Gastrocnemius medialis (tissue), 4 donors: ENCODE measurements at regions not wholly inside any gene's neighbourhood (a gene's known extent, or its start where the extent isn't known, plus 50 kb on each side); places are given as distances from the start of the nearest gene placed in this dataset.

Source experiments
- ATAC-seq, 2 donors: fragments of 150-250 bp; one replicate each; pipeline ENCODE4 v1.9.1; 2016
- DNase-seq, 2 donors: peaks; one replicate each; pipeline ENCODE4 v3.0.0-alpha.2; 2019
- H3K27ac ChIP-seq, 4 donors: fragments of 200-600 bp; sonication (generic); 1 replicate in 1 of 4; 2 replicates in 3 of 4; pipeline ENCODE4 v1.5.1; 2016 to 2018; ENCODE audit warnings: mild to moderate bottlenecking in 2 of 4, moderate library complexity in 1 of 4
- H3K27me3 ChIP-seq, 3 donors: fragments of 200-600 bp; sonication (generic) in 2 of 3; 1 replicate in 1 of 3; 2 replicates in 2 of 3; pipeline versions ENCODE4 v1.5.1 to v1.6.0; 2016 to 2019; ENCODE audit warnings: mild to moderate bottlenecking in 1 of 3, moderate library complexity in 1 of 3
- H3K36me3 ChIP-seq, 2 donors: fragments of 200-600 bp; sonication (generic) in 1 of 2; one replicate each; pipeline ENCODE4 v1.5.1; 2017 to 2018
- H3K4me1 ChIP-seq, 2 donors: fragments of 200-600 bp; sonication (generic) in 1 of 2; one replicate each; pipeline ENCODE4 v1.5.1; 2016 to 2017; ENCODE audit warnings: mild to moderate bottlenecking in 2 of 2
- H3K4me3 ChIP-seq, 4 donors: fragments of 200-600 bp; sonication (generic) in 3 of 4; 1 replicate in 1 of 4; 2 replicates in 3 of 4; pipeline ENCODE4 v1.5.1; 2016 to 2019; ENCODE audit warnings: mild to moderate bottlenecking in 2 of 4
- H3K9me3 ChIP-seq, 3 donors: fragments of 200-600 bp; sonication (generic) in 2 of 3; 1 replicate in 1 of 3; 2 replicates in 2 of 3; pipeline ENCODE4 v1.5.1; 2016 to 2019
- POLR2A ChIP-seq, 2 donors: fragments of 450-650 bp; IDR thresholded peaks; one replicate each; pipeline ENCODE4 v1.6.1; 2017; ENCODE audit warnings: antibody characterized with exemption in 2 of 2, mild to moderate bottlenecking in 2 of 2, moderate library complexity in 2 of 2
- in situ Hi-C, 4 donors: fragments of 200-750 bp; cut with MboI; loops; one replicate each; pipeline versions ENCODE4 v1.15.0 to v1.8.0; 2017; ENCODE audit warnings: low sequenced_read_pairs in 4 of 4
- intact Hi-C: fragments of 100-400 bp; cut with DNase I; formaldehyde crosslinking; loops from one replicate; pipeline ENCODE4 v1.15.1; 2023; ENCODE audit warnings: low total_unique reads
- TF ChIP-seq, protein P1 (sequence below), 5 experiments: fragments of 450-650 bp in 3 of 5; fragments of 200-600 bp in 2 of 5; sonication (generic) in 2 of 5; IDR thresholded peaks in 4 of 5; conservative IDR thresholded peaks in 1 of 5; 1 replicate in 4 of 5; 2 replicates in 1 of 5; pipeline ENCODE4 v1.5.1; 2016 to 2019; ENCODE audit warnings: antibody characterized with exemption in 5 of 5, mild to moderate bottlenecking in 3 of 5, moderate library complexity in 3 of 5

DNA sequence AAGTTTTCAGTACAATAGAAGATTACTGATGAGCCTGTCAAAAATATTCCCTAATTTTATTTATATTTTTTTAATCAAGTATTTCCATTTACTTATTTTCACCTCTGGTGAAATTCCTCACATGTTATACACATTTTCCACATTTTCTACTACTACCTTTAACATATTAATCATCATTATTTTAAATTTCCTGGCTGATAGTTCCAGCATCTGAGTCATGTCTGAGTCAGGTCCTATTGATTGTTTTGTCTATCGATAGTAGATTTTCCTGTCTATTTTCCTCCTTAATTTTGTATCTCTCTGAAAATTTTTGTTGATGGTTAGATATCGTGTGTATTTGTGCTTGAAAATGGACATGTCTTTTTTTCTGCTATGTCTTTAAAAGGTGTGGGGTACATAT, 211.8 kb upstream of the DSEL start:
- intact Hi-C loops, result no loop called here
- ATAC-seq (no peak), DNase-seq (no peak)
- no peaks in the 10 kb centered on the region for H3K36me3 ChIP-seq
- H3K27ac ChIP-seq, result no peak overlapping the region
- in situ Hi-C loops, result no loop called here
- TF ChIP-seq, protein P1, sequence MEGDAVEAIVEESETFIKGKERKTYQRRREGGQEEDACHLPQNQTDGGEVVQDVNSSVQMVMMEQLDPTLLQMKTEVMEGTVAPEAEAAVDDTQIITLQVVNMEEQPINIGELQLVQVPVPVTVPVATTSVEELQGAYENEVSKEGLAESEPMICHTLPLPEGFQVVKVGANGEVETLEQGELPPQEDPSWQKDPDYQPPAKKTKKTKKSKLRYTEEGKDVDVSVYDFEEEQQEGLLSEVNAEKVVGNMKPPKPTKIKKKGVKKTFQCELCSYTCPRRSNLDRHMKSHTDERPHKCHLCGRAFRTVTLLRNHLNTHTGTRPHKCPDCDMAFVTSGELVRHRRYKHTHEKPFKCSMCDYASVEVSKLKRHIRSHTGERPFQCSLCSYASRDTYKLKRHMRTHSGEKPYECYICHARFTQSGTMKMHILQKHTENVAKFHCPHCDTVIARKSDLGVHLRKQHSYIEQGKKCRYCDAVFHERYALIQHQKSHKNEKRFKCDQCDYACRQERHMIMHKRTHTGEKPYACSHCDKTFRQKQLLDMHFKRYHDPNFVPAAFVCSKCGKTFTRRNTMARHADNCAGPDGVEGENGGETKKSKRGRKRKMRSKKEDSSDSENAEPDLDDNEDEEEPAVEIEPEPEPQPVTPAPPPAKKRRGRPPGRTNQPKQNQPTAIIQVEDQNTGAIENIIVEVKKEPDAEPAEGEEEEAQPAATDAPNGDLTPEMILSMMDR (IDR thresholded peaks at IDR 0.05 in 4 of 5, conservative IDR thresholded peaks at IDR 0.05 in 1 of 5), result no peak
- no peak for TF ChIP-seq POLR2A (IDR thresholded peaks at IDR 0.05)
- no peaks in the 10 kb centered on the region for H3K9me3 ChIP-seq
- no peaks in the 10 kb centered on the region for H3K27me3 ChIP-seq
- no peaks in the 10 kb centered on the region for H3K4me1 ChIP-seq
- H3K4me3 ChIP-seq, result no peak overlapping the region

DNA sequence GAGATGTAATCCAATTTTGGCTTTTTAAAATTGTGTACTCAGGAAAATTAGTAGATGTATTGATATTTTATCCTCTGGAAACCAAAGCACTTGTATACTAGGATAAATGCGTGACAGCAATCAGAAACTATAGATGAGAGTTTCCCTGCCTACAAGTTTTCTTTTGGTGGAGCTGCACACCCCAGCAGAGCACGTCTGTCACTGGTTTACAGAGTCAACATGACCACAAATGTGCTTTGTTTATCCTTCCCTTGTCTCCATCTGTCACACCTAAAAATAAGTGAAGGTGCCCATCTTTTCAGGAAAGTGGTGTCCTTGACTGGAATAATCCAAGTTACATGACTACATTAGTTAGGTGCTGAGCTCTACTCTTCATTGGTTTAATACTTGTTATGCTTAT, 210.4 kb upstream of the DSEL start:
- Histone ChIP-seq H3K4me1 (no peaks in the 10 kb centered on the region), H3K9me3 (no peaks in the 10 kb centered on the region), H3K27me3 (no peaks in the 10 kb centered on the region), H3K4me3 (no peak overlapping the region), H3K36me3 (no peaks in the 10 kb centered on the region), H3K27ac (no peak overlapping the region)
- DNase-seq, result no peak
- no peak for TF ChIP-seq POLR2A (IDR thresholded peaks at IDR 0.05)
- TF ChIP-seq, protein P1 (IDR thresholded peaks at IDR 0.05 in 4 of 5, conservative IDR thresholded peaks at IDR 0.05 in 1 of 5), result no peak
- in situ Hi-C loops, result no loop called here
- intact Hi-C loops, result no loop called here
- no peak for ATAC-seq

DNA sequence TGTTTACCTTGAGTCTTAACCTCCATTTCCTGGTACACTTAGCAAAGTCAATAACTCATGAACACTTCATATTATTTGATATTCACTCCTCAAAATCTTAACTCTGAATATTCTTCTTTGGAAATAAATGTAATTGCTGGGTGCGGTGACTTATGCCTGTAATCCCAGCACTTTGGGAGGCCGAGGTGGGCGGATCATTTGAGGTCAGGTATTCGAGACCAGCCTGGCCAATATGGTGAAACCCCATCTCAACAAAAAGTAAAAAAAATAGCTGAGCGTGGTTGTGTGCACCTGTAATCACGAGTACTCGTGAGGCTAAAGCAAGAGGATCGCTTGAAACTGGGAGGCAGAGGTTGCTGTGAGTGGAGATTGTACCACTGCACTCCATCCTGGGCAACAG, 201.3 kb upstream of the DSEL start:
- no peak for TF ChIP-seq POLR2A (IDR thresholded peaks at IDR 0.05)
- Histone ChIP-seq H3K27ac (no peak overlapping the region), H3K4me3 (no peak overlapping the region), H3K9me3 (no peaks in the 10 kb centered on the region), H3K36me3 (no peaks in the 10 kb centered on the region), H3K27me3 (no peaks in the 10 kb centered on the region), H3K4me1 (no peaks in the 10 kb centered on the region)
- in situ Hi-C loops (no loop called here), intact Hi-C loops (no loop called here)
- ATAC-seq (no peak), DNase-seq (no peak)

DNA sequence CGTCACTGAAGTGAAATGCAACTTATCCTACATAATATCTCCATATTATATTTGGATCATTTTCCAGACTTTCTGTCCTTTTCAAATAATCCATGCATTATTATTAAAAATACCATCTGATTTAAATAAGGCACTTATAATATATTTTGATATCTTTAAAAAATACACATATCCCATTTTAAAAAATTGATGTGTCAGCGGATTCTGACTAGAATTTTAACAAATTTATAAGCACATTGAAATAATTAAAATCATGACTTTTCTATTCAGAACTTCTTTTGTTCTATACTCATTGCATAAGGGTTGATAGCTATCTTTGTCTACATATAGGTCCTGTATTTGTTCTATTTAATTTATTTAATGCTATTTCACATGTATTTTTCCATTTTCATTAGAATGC, 199.0 kb upstream of the DSEL start:
- H3K9me3 ChIP-seq, result no peaks in the 10 kb centered on the region
- no peaks in the 10 kb centered on the region for H3K36me3 ChIP-seq
- in situ Hi-C loops, result no loop called here
- DNase-seq (no peak), ATAC-seq (no peak)
- no peak overlapping the region for H3K4me3 ChIP-seq
- no peaks in the 10 kb centered on the region for H3K27me3 ChIP-seq
- no peak overlapping the region for H3K27ac ChIP-seq
- TF ChIP-seq, protein P1 (IDR thresholded peaks at IDR 0.05 in 4 of 5, conservative IDR thresholded peaks at IDR 0.05 in 1 of 5), result no peak
- no peak for TF ChIP-seq POLR2A (IDR thresholded peaks at IDR 0.05)
- intact Hi-C loops, result no loop called here
- H3K4me1 ChIP-seq, result no peaks in the 10 kb centered on the region

DNA sequence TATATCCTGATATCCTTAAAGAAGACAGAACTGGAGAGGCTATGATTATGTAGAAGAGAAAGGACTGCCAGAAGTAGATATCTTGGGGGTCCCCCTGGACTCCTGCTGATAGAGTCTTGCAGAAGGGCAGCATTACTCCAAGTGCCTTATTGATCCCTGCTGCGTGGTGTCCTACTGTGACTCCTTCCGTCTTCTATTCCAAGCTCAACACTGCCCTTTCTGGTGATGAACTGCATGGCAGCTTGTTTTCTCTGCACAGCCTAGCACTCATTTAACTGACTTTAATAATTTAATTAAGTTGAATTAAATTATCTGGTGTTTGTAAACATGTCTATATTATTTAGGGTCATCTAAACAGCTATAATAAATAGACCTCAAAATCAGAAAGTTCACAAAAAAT, 194.1 kb upstream of the DSEL start:
- Histone ChIP-seq H3K27ac (no peak overlapping the region), H3K27me3 (no peaks in the 10 kb centered on the region), H3K9me3 (no peaks in the 10 kb centered on the region), H3K36me3 (no peaks in the 10 kb centered on the region), H3K4me3 (no peak overlapping the region), H3K4me1 (no peaks in the 10 kb centered on the region)
- ATAC-seq (no peak), DNase-seq (no peak)
- TF ChIP-seq, protein P1 (IDR thresholded peaks at IDR 0.05 in 4 of 5, conservative IDR thresholded peaks at IDR 0.05 in 1 of 5), result no peak
- no peak for TF ChIP-seq POLR2A (IDR thresholded peaks at IDR 0.05)
- in situ Hi-C loops (no loop called here), intact Hi-C loops (no loop called here)
